ENCODE measurements at regions not wholly inside any gene's neighbourhood (a gene's known extent, or its start where the extent isn't known, plus 50 kb on each side); places are given as distances from the start of the nearest gene placed in this dataset.

GRCh38 chr2:207288628-207289027 lies 122.9 kb upstream of the KLF7 start:
- Histone ChIP-seq H3K36me3 (replicated peaks in 1 of 2; ENCODE audit: control insufficient read depth in 1 of 2, insufficient read depth in 2 of 2, low read length in 1 of 2) (no peaks in the 10 kb centered on the region), H3K4me3 (ENCODE audit: low read depth in 2 of 2, low read length in 1 of 2) (no peak overlapping the region), H3K79me2 (ENCODE audit: insufficient read depth) (no peaks in the 10 kb centered on the region), H3K9me2 (no peaks in the 10 kb centered on the region), H3K9me3 (no peaks in the 10 kb centered on the region), H3K4me2 (no peak overlapping the region), H3K9ac (no peak overlapping the region), H3K4me1 (ENCODE audit: control insufficient read depth in 1 of 2, insufficient read depth in 2 of 2, low read depth in 1 of 2, low read length in 1 of 2) (peaks cover under 1 to 31% of the 10 kb centered on the region in 2 experiments; a peak in 3 of 4 replicates), H3F3A (replicated peaks; ENCODE audit: insufficient read depth) (no peaks in the 10 kb centered on the region), H4K20me1 (ENCODE audit: insufficient read depth) (no peaks in the 10 kb centered on the region), H2AFZ (ENCODE audit: low read depth) (no peak overlapping the region), H3K27ac (ENCODE audit: low read depth in 2 of 2, low read length in 1 of 2) (no peak overlapping the region), H3K27me3 (ENCODE audit: insufficient read depth) (no peaks in the 10 kb centered on the region)
- 87% methylated on average over 4 of the region's 4 CpGs for WGBS (ENCODE audit: low lambda C conversion rate)
- ChIA-PET CTCF (interaction anchor here (1.2 to 1.6 kb wide), 5 partner anchors 11 to 488 kb away, joined by 3 to 4 read pairs (median 4); no protein-coding TSS in a partner anchor), POLR2A (no interaction called here)
- no peak for DNase-seq
- no peak for TF ChIP-seq USF2 (IDR thresholded peaks at IDR 0.05; ENCODE audit: borderline replicate concordance, low read depth, low read length)
- no peak for TF ChIP-seq SIN3A (IDR thresholded peaks at IDR 0.05; ENCODE audit: borderline replicate concordance, low read depth, low read length)
- no peak for TF ChIP-seq USF1 (IDR thresholded peaks at IDR 0.05; ENCODE audit: borderline replicate concordance, low read depth)
- TF ChIP-seq TCF12 (IDR thresholded peaks at IDR 0.05), result no peak
- TF ChIP-seq EP300 (IDR thresholded peaks at IDR 0.05; ENCODE audit: borderline replicate concordance in 1 of 2, low read depth in 1 of 2, low read length in 1 of 2), result no peak
- TF ChIP-seq POLR2AphosphoS5 (IDR thresholded peaks at IDR 0.05; ENCODE audit: low read depth, low read length), result no peak
- TF ChIP-seq PBX3 (IDR thresholded peaks at IDR 0.05), result no peak
- no peak for TF ChIP-seq GATA2 (CRISPR knock-in tag; IDR thresholded peaks at IDR 0.05)
- TF ChIP-seq RXRA (IDR thresholded peaks at IDR 0.05; ENCODE audit: borderline replicate concordance, low read depth), result no peak
- TF ChIP-seq EZH2phosphoT487 (IDR thresholded peaks at IDR 0.05; ENCODE audit: borderline replicate concordance, low read depth), result no peak
- TF ChIP-seq NFIC (IDR thresholded peaks at IDR 0.05; ENCODE audit: borderline replicate concordance), result no peak

- no peak overlapping the region for H3K4me3 ChIP-seq (ENCODE audit: low read depth in 2 of 2, low read length in 1 of 2)
- no peak overlapping the region for H3K9ac ChIP-seq
- H3K27ac ChIP-seq (ENCODE audit: low read depth in 2 of 2, low read length in 1 of 2), result no peak overlapping the region
- H3K36me3 ChIP-seq (replicated peaks in 1 of 2; ENCODE audit: control insufficient read depth in 1 of 2, insufficient read depth in 2 of 2, low read length in 1 of 2), result no peaks in the 10 kb centered on the region
- 73% methylated on average over 2 of the region's 2 CpGs for WGBS (ENCODE audit: low lambda C conversion rate)
- DNase-seq, result no peak
- peaks cover 0 to 23% of the 10 kb centered on the region in 2 experiments; a peak in 3 of 4 replicates for H3K4me1 ChIP-seq (ENCODE audit: control insufficient read depth in 1 of 2, insufficient read depth in 2 of 2, low read depth in 1 of 2, low read length in 1 of 2)
- H3K9me3 ChIP-seq, result no peaks in the 10 kb centered on the region
- H3K9me2 ChIP-seq, result no peaks in the 10 kb centered on the region
- no peaks in the 10 kb centered on the region for H3K27me3 ChIP-seq (ENCODE audit: insufficient read depth)
- H3F3A ChIP-seq (replicated peaks; ENCODE audit: insufficient read depth), result no peaks in the 10 kb centered on the region
- no peaks in the 10 kb centered on the region for H3K79me2 ChIP-seq (ENCODE audit: insufficient read depth)
- no peak overlapping the region for H2AFZ ChIP-seq (ENCODE audit: low read depth)
- ChIA-PET POLR2A (no interaction called here), CTCF (interaction anchor here (1.2 to 1.5 kb wide), 2 partner anchors 20 to 489 kb away, joined by 3 to 4 read pairs; no protein-coding TSS in a partner anchor)
- TF ChIP-seq ZBTB33 (IDR thresholded peaks at IDR 0.05; ENCODE audit: borderline replicate concordance, low read depth) (no peak), FOXJ3 (CRISPR knock-in tag; IDR thresholded peaks at IDR 0.05) (no peak), MXI1 (IDR thresholded peaks at IDR 0.05; ENCODE audit: low read depth, low read length) (no peak), IRF3 (IDR thresholded peaks at IDR 0.05; ENCODE audit: low read depth, low read length) (no peak), YY1 (IDR thresholded peaks at IDR 0.05; ENCODE audit: low read depth) (no peak)
- H4K20me1 ChIP-seq (ENCODE audit: insufficient read depth), result no peaks in the 10 kb centered on the region
- H3K4me2 ChIP-seq, result no peak overlapping the region
Measured at GRCh38 chr2:207289295-207290018, 123.7 kb upstream of the KLF7 start.
